ENCODE measurements at regions not wholly inside any gene's neighbourhood (a gene's known extent, or its start where the extent isn't known, plus 50 kb on each side); places are given as distances from the start of the nearest gene placed in this dataset.
A peak's percentile ranks its signal among the peaks of the same experiment; 100 is the strongest.

- H3K36me3 Mint-ChIP-seq, result no peaks in the 10 kb centered on the region
Measured at GRCh38 chr5:34447424-34447823, 208.7 kb upstream of the RAI14 start.

GRCh38 chr5:34449639-34450038 lies 206.5 kb upstream of the RAI14 start:
- peak overlapping the region in 1 of 7 donors; percentile 3 for H3K27ac Mint-ChIP-seq
- no CpG with 5 or more reads among the region's 3 CpGs for whole genome bisulfite sequencing (ENCODE audit: insufficient coverage)
- no peak overlapping the region for H3K4me2 ChIP-seq (replicated peaks; ENCODE audit: extremely low read depth, low read length, poor library complexity, severe bottlenecking)
- no peaks in the 10 kb centered on the region for H3K4me1 Mint-ChIP-seq
- H3K4me3 ChIP-seq (replicated peaks in 1 of 3; ENCODE audit: low read depth in 2 of 3, low read length in 3 of 3), result no peak overlapping the region
- peaks cover 0 to 3% (median 2%) of the 10 kb centered on the region in 3 donors for H3K27me3 Mint-ChIP-seq (ENCODE audit: low read depth in 3 of 3)
- H3K79me2 ChIP-seq (ENCODE audit: insufficient read depth, low read length), result no peaks in the 10 kb centered on the region
- no peak for TF ChIP-seq CTCF (IDR thresholded peaks at IDR 0.05)
- no peak overlapping the region for H2AFZ ChIP-seq (ENCODE audit: insufficient read depth, low read depth, low read length, poor library complexity, severe bottlenecking)
- H3K36me3 Mint-ChIP-seq, result no peaks in the 10 kb centered on the region
- no peak overlapping the region for H3K4me3 Mint-ChIP-seq
- no peaks in the 10 kb centered on the region for H3K9me3 ChIP-seq (replicated peaks in 1 of 2; ENCODE audit: control insufficient read depth in 1 of 2, insufficient read depth in 1 of 2, low read length in 2 of 2)
- intact Hi-C loops (cut with micrococcal nuclease), result no loop called here
- no peaks in the 10 kb centered on the region for H4K20me1 ChIP-seq (ENCODE audit: insufficient read depth, low read length)
- H3K36me3 ChIP-seq (replicated peaks in 1 of 2; ENCODE audit: control insufficient read depth in 1 of 2, insufficient read depth in 2 of 2, low read length in 2 of 2), result no peaks in the 10 kb centered on the region
- peaks cover 0 to 9% (median 4%) of the 10 kb centered on the region in 7 donors for H3K9me3 Mint-ChIP-seq
- no peak overlapping the region for H3K9ac ChIP-seq (ENCODE audit: insufficient read depth, low read length, poor library complexity, severe bottlenecking)
- DNase-seq, result no peak
- no peaks in the 10 kb centered on the region for H3K27me3 ChIP-seq (ENCODE audit: control insufficient read depth in 2 of 2, insufficient read depth in 2 of 2, low read length in 2 of 2)
- no peak overlapping the region for H3K27ac ChIP-seq (ENCODE audit: low read depth in 1 of 2, low read length in 2 of 2)
- H3K4me1 ChIP-seq (ENCODE audit: control insufficient read depth in 1 of 2, insufficient read depth in 2 of 2, low read length in 2 of 2), result no peaks in the 10 kb centered on the region

More at GRCh38 chr5:34447424-34447823, 208.7 kb upstream of the RAI14 start:
- no peaks in the 10 kb centered on the region for H3K4me1 Mint-ChIP-seq
- no peak overlapping the region for H3K27ac Mint-ChIP-seq
- no peaks in the 10 kb centered on the region for H4K20me1 ChIP-seq (ENCODE audit: insufficient read depth, low read length)
- no peaks in the 10 kb centered on the region for H3K9me3 ChIP-seq (replicated peaks in 1 of 2; ENCODE audit: control insufficient read depth in 1 of 2, insufficient read depth in 1 of 2, low read length in 2 of 2)
- no peak overlapping the region for H2AFZ ChIP-seq (ENCODE audit: insufficient read depth, low read depth, low read length, poor library complexity, severe bottlenecking)
- TF ChIP-seq CTCF (IDR thresholded peaks at IDR 0.05), result no peak
- no peak for DNase-seq
- no peaks in the 10 kb centered on the region for H3K27me3 ChIP-seq (ENCODE audit: control insufficient read depth in 2 of 2, insufficient read depth in 2 of 2, low read length in 2 of 2)
- H3K9me3 Mint-ChIP-seq, result peaks cover 0 to 8% (median 2%) of the 10 kb centered on the region in 7 donors
- peaks cover 0 to 2% (median 1%) of the 10 kb centered on the region in 3 donors for H3K27me3 Mint-ChIP-seq (ENCODE audit: low read depth in 3 of 3)
- H3K79me2 ChIP-seq (ENCODE audit: insufficient read depth, low read length), result no peaks in the 10 kb centered on the region
- 79% methylated on average over 2 of the region's 3 CpGs for WGBS (ENCODE audit: insufficient coverage)
- H3K4me2 ChIP-seq (replicated peaks; ENCODE audit: extremely low read depth, low read length, poor library complexity, severe bottlenecking), result no peak overlapping the region
- no peak overlapping the region for H3K27ac ChIP-seq (ENCODE audit: low read depth in 1 of 2, low read length in 2 of 2)
- H3K36me3 ChIP-seq (replicated peaks in 1 of 2; ENCODE audit: control insufficient read depth in 1 of 2, insufficient read depth in 2 of 2, low read length in 2 of 2), result no peaks in the 10 kb centered on the region
- no peak overlapping the region for H3K4me3 ChIP-seq (replicated peaks in 1 of 3; ENCODE audit: low read depth in 2 of 3, low read length in 3 of 3)
- no peaks in the 10 kb centered on the region for H3K4me1 ChIP-seq (ENCODE audit: control insufficient read depth in 1 of 2, insufficient read depth in 2 of 2, low read length in 2 of 2)
- no peak overlapping the region for H3K4me3 Mint-ChIP-seq
- no peak overlapping the region for H3K9ac ChIP-seq (ENCODE audit: insufficient read depth, low read length, poor library complexity, severe bottlenecking)
- intact Hi-C loops (cut with micrococcal nuclease), result no loop called here

Measured in CD14-positive monocyte (primary cell).